ENCODE measurements at regions not wholly inside any gene's neighbourhood (a gene's known extent, or its start where the extent isn't known, plus 50 kb on each side); places are given as distances from the start of the nearest gene placed in this dataset.
"Not testable (repeated sequence)": the region's sequence is repeated elsewhere in the genome, so short reads cannot be mapped to it uniquely, and the experiment has no call there.

- DNase-seq (peak; percentile 66), ATAC-seq (peak; percentile 58 to 64)
- H3K27me3 ChIP-seq (ENCODE audit: low read depth); intact Hi-C loops (cut with DNase I); H3K36me3 ChIP-seq; H3K4me1 ChIP-seq; H3K9me3 ChIP-seq: not testable (repeated sequence)
- Histone ChIP-seq H3K27ac (peak overlapping the region; percentile 36), H3K4me3 (peak overlapping the region; percentile 54)
- TF ChIP-seq CTCF (IDR thresholded peaks at IDR 0.05) = peak; percentile 12
These were observed 66.3 kb downstream of the FAM72C start for GRCh38 chr1:143905214-143906179.

GRCh38 chr1:143904622-143904979 is 67.2 kb downstream of the FAM72C start:
- intact Hi-C loops (cut with DNase I); H3K9me3 ChIP-seq; DNase-seq; H3K27me3 ChIP-seq (ENCODE audit: low read depth); H3K4me1 ChIP-seq; H3K36me3 ChIP-seq: not testable (repeated sequence)
- peak; percentile 96 to 98 for ATAC-seq
- Histone ChIP-seq H3K27ac (peak overlapping the region; percentile 73), H3K4me3 (peak overlapping the region; percentile 53)

DNA sequence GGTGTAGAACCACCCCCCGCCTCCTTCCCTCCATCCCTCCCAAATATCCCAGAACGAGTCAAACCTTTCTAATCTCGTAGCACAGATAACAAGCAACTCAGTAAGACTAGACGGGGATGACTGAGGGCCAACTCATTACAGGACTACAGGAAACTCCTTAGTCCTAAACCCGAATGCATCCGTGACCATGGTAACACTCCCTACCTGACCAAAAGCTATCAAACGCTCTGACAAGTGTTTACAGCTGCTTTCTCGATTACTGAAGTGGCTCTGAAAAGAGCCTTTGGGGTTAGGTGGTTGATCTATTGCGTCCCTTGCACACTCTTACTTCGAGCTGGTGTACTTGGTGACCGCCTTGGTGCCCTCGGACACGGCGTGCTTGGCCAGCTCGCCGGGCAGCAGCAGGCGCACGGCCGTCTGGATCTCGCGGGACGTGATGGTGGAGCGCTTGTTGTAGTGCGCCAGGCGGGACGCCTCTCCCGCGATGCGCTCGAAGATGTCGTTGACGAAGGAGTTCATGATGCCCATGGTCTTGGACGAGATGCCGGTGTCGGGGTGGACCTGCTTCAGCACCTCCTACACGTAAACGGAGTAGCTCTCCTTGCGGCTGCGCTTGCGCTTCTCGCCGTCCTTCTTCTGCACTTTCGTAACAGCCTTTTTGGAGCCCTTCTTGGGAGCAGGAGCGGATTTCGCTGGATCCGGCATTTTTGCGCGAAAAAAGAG is 67.7 kb downstream of the FAM72C start:
- Histone ChIP-seq H3K4me3 (peak overlapping the region; percentile 53), H3K27ac (peak overlapping the region; percentile 73)
- intact Hi-C loops (cut with DNase I); H3K4me1 ChIP-seq; H3K27me3 ChIP-seq (ENCODE audit: low read depth); H3K9me3 ChIP-seq; H3K36me3 ChIP-seq: not testable (repeated sequence)
- DNase-seq (peak; percentile 55), ATAC-seq (peak; percentile 67 to 74)

DNA sequence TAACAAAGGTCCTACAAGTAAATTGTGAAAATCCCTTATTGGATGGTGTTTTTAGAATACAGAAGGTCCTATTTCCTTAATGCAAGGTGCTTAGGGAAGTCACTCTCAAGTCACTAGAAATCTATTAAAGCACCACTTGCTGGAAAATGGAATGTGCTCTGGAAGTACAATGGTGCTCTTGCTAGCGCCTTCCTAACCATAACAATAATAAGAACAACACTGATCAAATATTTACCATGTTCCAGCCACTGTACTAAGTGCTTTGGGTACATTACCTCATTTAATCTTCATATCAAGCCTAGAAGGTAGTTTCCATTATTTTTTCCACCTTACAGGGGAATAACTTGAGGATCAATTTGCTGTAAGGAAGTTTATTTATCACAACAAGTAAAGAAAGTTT is 75.4 kb downstream of the FAM72C start:
- H3K4me1 ChIP-seq; H3K27me3 ChIP-seq (ENCODE audit: low read depth); DNase-seq; H3K9me3 ChIP-seq; H3K27ac ChIP-seq; intact Hi-C loops (cut with DNase I); H3K36me3 ChIP-seq; H3K4me3 ChIP-seq: not testable (repeated sequence)
- ATAC-seq = peak; percentile 86 to 94

DNA sequence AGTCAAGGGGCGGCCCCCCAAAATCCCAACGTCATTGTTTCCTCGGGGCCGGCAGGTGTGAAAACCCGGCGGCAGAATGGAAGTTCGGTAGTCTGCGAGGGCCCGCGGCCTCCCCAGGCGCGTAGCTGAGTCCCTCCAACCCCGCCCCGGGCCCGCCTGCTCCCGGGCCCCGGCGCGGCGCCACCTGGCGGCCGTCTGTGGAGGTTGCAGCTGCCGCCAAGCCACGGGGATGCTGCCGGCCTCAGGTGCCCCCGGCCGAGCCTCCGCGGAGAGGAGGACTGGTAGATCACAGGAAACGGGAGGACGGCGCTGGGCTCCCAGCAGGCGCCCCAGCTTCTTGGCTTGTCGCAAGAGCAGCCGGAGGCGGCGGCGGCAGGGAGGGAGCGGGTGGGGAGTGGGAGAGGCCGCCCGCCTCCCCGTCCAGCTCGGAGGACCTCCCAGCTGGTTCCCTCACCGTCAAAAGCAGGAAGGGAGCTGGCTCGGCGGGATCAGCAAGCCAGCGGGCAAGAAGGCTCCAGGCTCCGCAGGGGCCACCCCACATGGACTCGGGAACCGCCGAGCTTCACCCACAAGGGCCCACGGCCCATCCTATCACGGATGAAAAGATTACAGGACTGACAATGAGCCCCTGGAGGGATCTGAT is 86.7 kb downstream of the FAM72C start:
- H3K27ac ChIP-seq; H3K36me3 ChIP-seq; intact Hi-C loops (cut with DNase I); H3K9me3 ChIP-seq; H3K4me1 ChIP-seq; H3K27me3 ChIP-seq (ENCODE audit: low read depth): not testable (repeated sequence)
- peak overlapping the region; percentile 35 for H3K4me3 ChIP-seq
- peak; percentile 16 for TF ChIP-seq CTCF (IDR thresholded peaks at IDR 0.05)
- ATAC-seq (peak; percentile 97), DNase-seq (peak; percentile 79)

GRCh38 chr1:143884532-143884931 is 87.3 kb downstream of the FAM72C start:
- ATAC-seq = peak; percentile 93
- H3K27ac ChIP-seq; H3K27me3 ChIP-seq (ENCODE audit: low read depth); H3K4me1 ChIP-seq; intact Hi-C loops (cut with DNase I); H3K36me3 ChIP-seq; H3K9me3 ChIP-seq: not testable (repeated sequence)
- TF ChIP-seq CTCF (IDR thresholded peaks at IDR 0.05) = peak; percentile 48
- DNase-seq = peak; percentile 51
- peak overlapping the region; percentile 35 for H3K4me3 ChIP-seq

GRCh38 chr1:143879757-143880536 is 91.8 kb downstream of the FAM72C start:
- ATAC-seq = peak; percentile 65 to 76
- H3K27me3 ChIP-seq (ENCODE audit: low read depth); H3K9me3 ChIP-seq; intact Hi-C loops (cut with DNase I); H3K4me1 ChIP-seq; H3K36me3 ChIP-seq; H3K4me3 ChIP-seq; H3K27ac ChIP-seq: not testable (repeated sequence)
- peak; percentile 57 for DNase-seq

GRCh38 chr1:143875947-143876346 is 95.8 kb downstream of the FAM72C start:
- H3K27ac ChIP-seq; H3K36me3 ChIP-seq; ATAC-seq; H3K4me1 ChIP-seq; H3K9me3 ChIP-seq; H3K27me3 ChIP-seq (ENCODE audit: low read depth); intact Hi-C loops (cut with DNase I); DNase-seq; H3K4me3 ChIP-seq: not testable (repeated sequence)

GRCh38 chr1:143874625-143875024 is 97.2 kb downstream of the FAM72C start:
- H3K4me1 ChIP-seq; H3K9me3 ChIP-seq; H3K36me3 ChIP-seq; H3K27me3 ChIP-seq (ENCODE audit: low read depth); H3K4me3 ChIP-seq; H3K27ac ChIP-seq; DNase-seq; intact Hi-C loops (cut with DNase I): not testable (repeated sequence)
- ATAC-seq = peak; percentile 53 to 56

DNA sequence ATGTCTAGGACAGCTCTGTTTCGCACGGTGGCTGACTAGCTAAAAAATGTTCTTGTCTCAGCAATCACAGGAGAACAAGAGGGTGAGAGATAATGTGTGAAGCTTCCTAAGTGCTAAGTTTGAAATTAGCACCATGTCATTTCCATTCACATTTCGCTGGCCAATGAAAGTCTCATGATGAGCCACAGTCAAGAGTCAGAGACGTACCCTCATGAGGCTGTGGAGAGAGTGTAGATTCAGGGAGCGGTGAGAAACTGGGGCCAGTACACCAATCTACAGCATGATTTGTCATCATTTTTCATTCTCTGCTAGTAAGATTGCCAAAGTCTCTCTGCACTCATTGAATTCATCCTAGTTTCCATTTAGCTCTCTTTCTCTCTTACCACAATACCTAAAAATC is 98.1 kb downstream of the FAM72C start:
- intact Hi-C loops (cut with DNase I); H3K9me3 ChIP-seq; H3K36me3 ChIP-seq; H3K27ac ChIP-seq; ATAC-seq; DNase-seq; H3K27me3 ChIP-seq (ENCODE audit: low read depth); H3K4me1 ChIP-seq; H3K4me3 ChIP-seq: not testable (repeated sequence)

Measured in lower lobe of right lung (tissue), 2 donors.